Osteoblast (primary cell): ENCODE measurements at regions not wholly inside any gene's neighbourhood (a gene's known extent, or its start where the extent isn't known, plus 50 kb on each side); places are given as distances from the start of the nearest gene placed in this dataset.

Experiments used
- DNase-seq: peaks from one replicate; pipeline ENCODE4 v3.0.0; 2011; ENCODE audit warnings: low spot score, mixed read lengths; ENCODE audit not compliant: insufficient read length; ENCODE audit errors: missing footprints
- H2AFZ ChIP-seq: 2 replicates; pipeline ENCODE4 v1.6.0; 2011; ENCODE audit warnings: mild to moderate bottlenecking, low read length
- H3K27ac ChIP-seq: 2 replicates; pipeline ENCODE4 v1.5.1; 2011; ENCODE audit warnings: mild to moderate bottlenecking, low read depth, low read length, moderate library complexity
- H3K27me3 ChIP-seq: 2 replicates; pipeline ENCODE4 v1.6.0; 2012; ENCODE audit warnings: mild to moderate bottlenecking, control low read depth, inconsistent platforms, low read length, moderate library complexity; ENCODE audit not compliant: insufficient read depth
- H3K36me3 ChIP-seq: 2 replicates; pipeline ENCODE4 v1.5.1; 2011; ENCODE audit warnings: mild to moderate bottlenecking, low read length, control low read depth, moderate library complexity; ENCODE audit not compliant: insufficient read depth
- H3K4me1 ChIP-seq: 2 replicates; pipeline ENCODE4 v1.5.1; 2011; ENCODE audit warnings: mild to moderate bottlenecking, low read length, control low read depth, moderate library complexity; ENCODE audit not compliant: insufficient read depth
- H3K4me2 ChIP-seq: 2 replicates; pipeline ENCODE4 v1.6.0; 2011; ENCODE audit warnings: mild to moderate bottlenecking, low read length; ENCODE audit not compliant: insufficient read depth
- H3K4me3 ChIP-seq: fragments of 200-600 bp; sonication (generic); 3 replicates; pipeline ENCODE4 v1.5.1; 2012; ENCODE audit warnings: mild to moderate bottlenecking, low read length, inconsistent platforms; ENCODE audit not compliant: insufficient read depth
- H3K79me2 ChIP-seq: 2 replicates; pipeline ENCODE4 v1.6.0; 2012; ENCODE audit warnings: mild to moderate bottlenecking, low read length, control low read depth, inconsistent platforms; ENCODE audit not compliant: insufficient read depth
- H3K9me3 ChIP-seq: 2 replicates; pipeline ENCODE4 v1.5.1; 2011; ENCODE audit warnings: low read depth, low read length, control low read depth
- H4K20me1 ChIP-seq: 2 replicates; pipeline ENCODE4 v1.6.0; 2012; ENCODE audit warnings: mild to moderate bottlenecking, low read length, control low read depth; ENCODE audit not compliant: insufficient read depth
- CTCF ChIP-seq: IDR thresholded peaks from 2 replicates; pipeline ENCODE4 v1.5.1; 2011; ENCODE audit warnings: mild to moderate bottlenecking, low read depth, low read length, moderate library complexity; ENCODE audit errors: extremely low read depth

DNA sequence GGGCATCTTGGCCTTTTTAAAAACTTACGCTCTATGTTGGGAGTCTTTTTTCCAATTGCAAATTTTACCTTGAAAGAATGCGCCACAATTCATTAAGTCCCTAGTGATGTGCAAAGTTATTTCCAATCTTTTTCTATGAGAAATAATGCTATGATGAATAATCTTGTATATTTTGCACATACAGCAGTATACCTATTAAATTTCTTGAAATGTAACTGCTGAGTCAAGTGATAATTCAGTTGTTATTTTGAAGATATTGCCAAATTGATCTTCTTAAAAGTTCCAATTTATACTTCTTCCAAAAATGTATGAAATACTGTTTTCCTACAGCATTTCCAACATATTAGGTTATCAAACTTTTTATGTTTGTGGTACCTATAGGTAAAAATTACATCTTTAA, 92.8 kb upstream of the PPP2R2B start:
- no peaks in the 10 kb centered on the region for H3K9me3 ChIP-seq
- H3K27ac ChIP-seq: no peak overlapping the region
- no peak for TF ChIP-seq CTCF
- H3K79me2 ChIP-seq: no peaks in the 10 kb centered on the region
- no peak overlapping the region for H3K4me2 ChIP-seq
- no peak overlapping the region for H2AFZ ChIP-seq
- H3K36me3 ChIP-seq: no peaks in the 10 kb centered on the region
- H3K4me3 ChIP-seq: no peak overlapping the region
- no peaks in the 10 kb centered on the region for H4K20me1 ChIP-seq
- H3K4me1 ChIP-seq: no peaks in the 10 kb centered on the region
- DNase-seq: no peak
- no peaks in the 10 kb centered on the region for H3K27me3 ChIP-seq

GRCh38 chr5:146986469-146986868, 107.9 kb upstream of the PPP2R2B start:
- Histone ChIP-seq H3K4me1 (no peaks in the 10 kb centered on the region), H2AFZ (no peak overlapping the region), H3K27me3 (no peaks in the 10 kb centered on the region), H3K4me2 (no peak overlapping the region), H3K79me2 (no peaks in the 10 kb centered on the region), H3K4me3 (no peak overlapping the region), H3K9me3 (peaks cover 7% of the 10 kb centered on the region), H3K27ac (no peak overlapping the region), H3K36me3 (no peaks in the 10 kb centered on the region), H4K20me1 (no peaks in the 10 kb centered on the region)
- TF ChIP-seq CTCF: no peak
- no peak for DNase-seq

- no peaks in the 10 kb centered on the region for H3K36me3 ChIP-seq
- no peaks in the 10 kb centered on the region for H4K20me1 ChIP-seq
- no peak overlapping the region for H2AFZ ChIP-seq
- no peaks in the 10 kb centered on the region for H3K27me3 ChIP-seq
- no peak overlapping the region for H3K4me3 ChIP-seq
- DNase-seq: no peak
- no peaks in the 10 kb centered on the region for H3K4me1 ChIP-seq
- TF ChIP-seq CTCF: no peak
- H3K9me3 ChIP-seq: no peaks in the 10 kb centered on the region
- H3K79me2 ChIP-seq: no peaks in the 10 kb centered on the region
- no peak overlapping the region for H3K4me2 ChIP-seq
- no peak overlapping the region for H3K27ac ChIP-seq
Measured at GRCh38 chr5:146993876-146994530, 115.4 kb upstream of the PPP2R2B start.

GRCh38 chr5:146995878-146996277, 117.3 kb upstream of the PPP2R2B start:
- DNase-seq: no peak
- Histone ChIP-seq H3K4me3 (no peak overlapping the region), H3K4me2 (no peak overlapping the region), H3K79me2 (no peaks in the 10 kb centered on the region), H4K20me1 (no peaks in the 10 kb centered on the region), H3K27me3 (no peaks in the 10 kb centered on the region), H2AFZ (no peak overlapping the region), H3K27ac (no peak overlapping the region), H3K9me3 (no peaks in the 10 kb centered on the region), H3K4me1 (no peaks in the 10 kb centered on the region), H3K36me3 (no peaks in the 10 kb centered on the region)
- no peak for TF ChIP-seq CTCF
